A549 (cell line): ENCODE measurements at regions not wholly inside any gene's neighbourhood (a gene's known extent, or its start where the extent isn't known, plus 50 kb on each side); places are given as distances from the start of the nearest gene placed in this dataset.
A peak's percentile ranks its signal among the peaks of the same experiment; 100 is the strongest.

Source experiments
- ATAC-seq, 2 experiments: fragments of 200-7000 bp in 1 of 2; fragments of >200 bp in 1 of 2; cut with Nextera tagmentation in 1 of 2; cut with Tn5 transposase in 1 of 2; 3 replicates each; pipeline versions ENCODE4 v1.8.0 to v1.9.1; 2018 to 2020; ENCODE audit warnings: mild to moderate bottlenecking in 1 of 2, moderate library complexity in 1 of 2
- CTCF ChIA-PET: fragments of 300-600 bp; sonication (Branson Sonifier 250); formaldehyde crosslinking; extraction: SDS; loops from one replicate; lab custom pipeline; 2021; ENCODE audit warnings: antibody characterized with exemption, inconsistent platforms; lab: Yijun Ruan, JAX
- POLR2A ChIA-PET: fragments of 350-600 bp; formaldehyde crosslinking; extraction: SDS; loops from one replicate; lab custom pipeline; 2021; ENCODE audit warnings: antibody characterized with exemption, inconsistent platforms; lab: Yijun Ruan, JAX
- DNase-seq, 2 experiments: peaks; one replicate each; pipeline versions ENCODE4 v3.0.0 to v3.0.0-alpha.2; 2011 to 2016; ENCODE audit warnings: low read depth in 1 of 2, low spot score in 1 of 2
- FAIRE-seq: peaks from 2 replicates; lab custom pipeline; 2011; peaks lifted over from hg19 to GRCh38; lab: Jason Lieb, UNC
- H3K27ac ChIP-seq, 2 experiments: fragments of >200 bp; sonication (Bioruptor Twin); formaldehyde crosslinking; 3 replicates each; pipeline ENCODE4 v1.5.1; 2016 to 2017
- H3K4me1 ChIP-seq: fragments of >200 bp; sonication (Bioruptor Twin); formaldehyde crosslinking; 3 replicates; pipeline ENCODE4 v1.6.1; 2016
- H3K4me2 ChIP-seq: fragments of >200 bp; sonication (Bioruptor Twin); formaldehyde crosslinking; 3 replicates; pipeline ENCODE4 v1.6.1; 2016
- H3K4me3 ChIP-seq: fragments of >200 bp; sonication (Bioruptor Twin); formaldehyde crosslinking; 3 replicates; pipeline ENCODE4 v1.5.1; 2016
- H3K9me3 ChIP-seq: fragments of >200 bp; sonication (Bioruptor Twin); formaldehyde crosslinking; 3 replicates; pipeline ENCODE4 v1.6.1; 2016
- CBX2 ChIP-seq: fragments of 200-600 bp; sonication (generic); IDR thresholded peaks from 2 replicates; pipeline ENCODE4 v1.6.1; 2016; ENCODE audit warnings: low read depth, mild to moderate bottlenecking, borderline replicate concordance
- CHD4 ChIP-seq: fragments of 200-600 bp; sonication (generic); IDR thresholded peaks from 2 replicates; pipeline ENCODE4 v1.6.1; 2016; ENCODE audit warnings: antibody characterized with exemption, mild to moderate bottlenecking, borderline replicate concordance
- EHMT2 ChIP-seq: fragments of 200-600 bp; sonication (generic); IDR thresholded peaks from 2 replicates; pipeline ENCODE4 v1.6.1; 2016; ENCODE audit warnings: antibody characterized with exemption, low read depth, mild to moderate bottlenecking, moderate library complexity
- EP300 ChIP-seq, 2 experiments: fragments of >200 bp; sonication (Bioruptor Twin); formaldehyde crosslinking; IDR thresholded peaks; 2 replicates in 1 of 2; 3 replicates in 1 of 2; pipeline ENCODE4 v1.6.1; 2016 to 2017
- FOSB ChIP-seq: fragments of 250-450 bp; sonication (Bioruptor Pico); IDR thresholded peaks from 2 replicates; pipeline ENCODE4 v1.5.0; 2020; ENCODE audit warnings: mild to moderate bottlenecking, moderate library complexity
- HEYL ChIP-seq: fragments of 250-450 bp; sonication (Bioruptor Pico); IDR thresholded peaks from 2 replicates; pipeline ENCODE4 v1.8.0; 2021; ENCODE audit warnings: mild to moderate bottlenecking, moderate library complexity
- HOXB5 ChIP-seq: fragments of 250-450 bp; sonication (Bioruptor Pico); IDR thresholded peaks from 2 replicates; pipeline ENCODE4 v1.5.0; 2020; ENCODE audit warnings: mild to moderate bottlenecking, moderate library complexity
- JUNB ChIP-seq: fragments of >200 bp; sonication (Bioruptor Twin); formaldehyde crosslinking; IDR thresholded peaks from 2 replicates; pipeline ENCODE4 v1.6.1; 2016
- KDM1A ChIP-seq: fragments of 200-600 bp; sonication (generic); IDR thresholded peaks from 2 replicates; pipeline ENCODE4 v1.6.1; 2016; ENCODE audit warnings: low read depth, mild to moderate bottlenecking
- NFE2L2 ChIP-seq: fragments of 150-350 bp; conservative IDR thresholded peaks from 2 replicates; pipeline ENCODE4 v1.6.1; 2014; ENCODE audit warnings: low read length
- PHF8 ChIP-seq: fragments of 200-600 bp; sonication (generic); IDR thresholded peaks from 2 replicates; pipeline ENCODE4 v1.6.1; 2016; ENCODE audit warnings: low read depth, mild to moderate bottlenecking, antibody characterized with exemption, moderate library complexity, borderline replicate concordance
- POLR2A ChIP-seq: IDR thresholded peaks from 2 replicates; pipeline ENCODE4 v1.6.1; 2012; ENCODE audit warnings: mild to moderate bottlenecking, low read length
- RARB ChIP-seq: fragments of 250-450 bp; sonication (Bioruptor Pico); IDR thresholded peaks from 2 replicates; pipeline ENCODE4 v1.8.0; 2021; ENCODE audit warnings: mild to moderate bottlenecking, moderate library complexity
- RCOR1 ChIP-seq: fragments of 150-350 bp; IDR thresholded peaks from 2 replicates; pipeline ENCODE4 v1.6.1; 2014; ENCODE audit warnings: antibody characterized with exemption, low read length, low read depth
- SMC3 ChIP-seq: fragments of >200 bp; sonication (Bioruptor Twin); formaldehyde crosslinking; IDR thresholded peaks from 3 replicates; pipeline ENCODE4 v1.6.1; 2018; ENCODE audit warnings: inconsistent platforms
- SREBF2 ChIP-seq: fragments of 450-650 bp; IDR thresholded peaks from 2 replicates; pipeline ENCODE4 v1.6.1; 2014; ENCODE audit warnings: mild to moderate bottlenecking, moderate library complexity
- TFCP2L1 ChIP-seq: fragments of 250-450 bp; sonication (Bioruptor Pico); IDR thresholded peaks from 2 replicates; pipeline ENCODE4 v1.5.0; 2021; ENCODE audit warnings: mild to moderate bottlenecking
- ZFP36 ChIP-seq: fragments of 450-650 bp; IDR thresholded peaks from 2 replicates; pipeline ENCODE4 v1.6.1; 2014; ENCODE audit warnings: borderline replicate concordance; ENCODE audit not compliant: partially characterized antibody
- ZNF302 ChIP-seq: fragments of 250-450 bp; sonication (Bioruptor Pico); IDR thresholded peaks from 2 replicates; pipeline ENCODE4 v1.9.0; 2021; ENCODE audit warnings: inconsistent platforms, mild to moderate bottlenecking, moderate library complexity
- ZSCAN20 ChIP-seq: fragments of 250-450 bp; sonication (Bioruptor Pico); IDR thresholded peaks from 2 replicates; pipeline ENCODE4 v1.8.0; 2022; ENCODE audit warnings: mild to moderate bottlenecking, moderate library complexity
- WGBS: methylation state at CpG from one replicate; pipeline ENCODE4 v1.1.6; 2017; ENCODE audit errors: missing lambda C conversion rate; 5-methylcytosine and 5-hydroxymethylcytosine counted together
- TF ChIP-seq, protein P1 (sequence below): fragments of 450-650 bp; IDR thresholded peaks from 2 replicates; pipeline ENCODE4 v1.6.1; 2014; ENCODE audit warnings: antibody characterized with exemption
- TF ChIP-seq, protein P2 (sequence below): IDR thresholded peaks from 2 replicates; pipeline ENCODE4 v1.6.1; 2012
- TF ChIP-seq, protein P3 (sequence below): fragments of 150-350 bp; IDR thresholded peaks from 2 replicates; pipeline ENCODE4 v1.6.1; 2014; ENCODE audit warnings: low read depth, mild to moderate bottlenecking, low read length

DNA sequence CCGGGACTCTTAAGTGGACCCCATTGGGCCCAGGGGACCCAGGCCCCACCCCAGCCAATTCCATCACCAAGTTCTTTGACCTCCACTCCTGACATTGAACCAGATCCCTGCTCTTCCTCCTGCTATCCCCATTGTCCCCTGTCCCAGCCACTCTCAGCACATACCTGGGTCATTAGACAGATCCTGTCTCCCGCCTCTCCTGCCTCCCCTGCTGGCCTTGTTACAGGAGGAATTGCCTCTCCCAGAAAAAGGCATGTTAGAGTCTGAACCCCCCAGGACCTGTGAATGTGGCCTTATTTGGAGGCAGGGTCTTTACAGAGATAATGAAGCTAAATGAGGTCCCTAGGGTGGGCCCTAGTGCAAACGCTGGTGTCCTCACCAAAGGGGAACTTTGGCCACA, 301.9 kb downstream of the NPHP4 start:
- Histone ChIP-seq H3K4me1 (no peaks in the 10 kb centered on the region), H3K27ac (no peak overlapping the region), H3K4me2 (no peak overlapping the region), H3K9me3 (no peaks in the 10 kb centered on the region), H3K4me3 (no peak overlapping the region)
- TF ChIP-seq SMC3 (no peak), HEYL (no peak), ZNF302 (CRISPR knock-in tag) (no peak), SREBF2 (no peak), JUNB (no peak), EP300 (IDR thresholded peaks at IDR 0.05) (no peak), RCOR1 (no peak), RARB (CRISPR knock-in tag) (no peak), CHD4 (no peak), CBX2 (no peak), EHMT2 (no peak), KDM1A (no peak), HOXB5 (no peak), FOSB (CRISPR knock-in tag) (no peak), POLR2A (no peak)
- TF ChIP-seq, protein P1, sequence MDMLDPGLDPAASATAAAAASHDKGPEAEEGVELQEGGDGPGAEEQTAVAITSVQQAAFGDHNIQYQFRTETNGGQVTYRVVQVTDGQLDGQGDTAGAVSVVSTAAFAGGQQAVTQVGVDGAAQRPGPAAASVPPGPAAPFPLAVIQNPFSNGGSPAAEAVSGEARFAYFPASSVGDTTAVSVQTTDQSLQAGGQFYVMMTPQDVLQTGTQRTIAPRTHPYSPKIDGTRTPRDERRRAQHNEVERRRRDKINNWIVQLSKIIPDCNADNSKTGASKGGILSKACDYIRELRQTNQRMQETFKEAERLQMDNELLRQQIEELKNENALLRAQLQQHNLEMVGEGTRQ: no peak
- ATAC-seq: no peak
- POLR2A ChIA-PET: no interaction called here
- no peak for DNase-seq
- FAIRE-seq: no peak
- 0% methylated on average over 2 of the region's 3 CpGs for WGBS
- CTCF ChIA-PET: no interaction called here

DNA sequence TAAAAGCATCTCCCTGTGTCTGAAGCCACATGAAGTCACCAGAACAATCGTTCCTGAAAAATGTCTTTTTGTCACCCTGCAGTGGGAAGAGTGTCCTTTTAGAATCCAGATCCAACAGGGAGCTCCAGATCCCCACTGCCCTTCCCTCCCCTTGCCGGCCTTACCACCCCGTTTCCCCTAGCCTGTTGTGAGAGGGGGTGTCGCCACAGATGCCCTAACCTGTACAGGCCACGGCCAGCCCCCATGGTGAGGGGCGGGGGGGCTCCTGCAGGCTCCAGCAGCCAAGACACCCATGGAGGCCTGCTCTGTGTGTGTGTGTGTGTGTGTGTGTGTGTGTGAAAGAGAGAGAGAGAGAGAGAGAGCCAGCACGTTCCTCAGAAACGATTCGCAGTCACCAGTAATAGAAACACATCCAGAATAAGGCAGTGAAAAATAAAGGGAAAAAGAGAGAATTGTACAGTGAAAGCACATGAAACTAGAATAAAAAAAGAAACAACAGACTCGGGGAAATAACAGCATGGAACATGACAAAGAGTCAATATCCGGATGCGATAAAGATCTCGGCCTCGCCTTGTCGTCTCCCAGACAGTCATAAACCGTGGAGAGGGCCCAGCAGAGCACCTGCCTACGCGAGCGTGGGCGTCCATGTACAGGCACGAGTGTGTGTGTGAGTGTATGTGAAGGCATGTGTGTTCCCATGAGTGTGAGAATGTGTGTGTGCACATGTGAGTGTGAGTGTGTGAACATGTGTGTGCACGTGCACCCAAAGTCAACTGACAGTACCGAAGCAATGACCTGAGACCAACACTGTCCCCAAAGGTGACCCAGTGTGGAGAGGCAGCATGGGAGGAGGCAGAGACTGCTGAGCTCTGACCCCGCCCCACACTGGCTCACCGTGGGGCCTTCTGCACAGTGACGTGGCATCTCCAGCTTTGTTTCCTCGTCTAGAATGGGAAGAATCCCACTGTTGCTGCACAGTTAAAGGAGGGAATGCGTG, 303.8 kb downstream of the NPHP4 start:
- ATAC-seq (peak in 1 of 2 experiments; percentile 13; a peak in 1 of 6 replicates), FAIRE-seq (no peak), DNase-seq (no peak)
- Histone ChIP-seq H3K4me3 (no peak overlapping the region), H3K4me1 (no peaks in the 10 kb centered on the region), H3K9me3 (no peaks in the 10 kb centered on the region), H3K27ac (no peak overlapping the region), H3K4me2 (no peak overlapping the region)
- CTCF ChIA-PET: no interaction called here
- no peak for TF ChIP-seq ZFP36
- TF ChIP-seq TFCP2L1: no peak
- TF ChIP-seq PHF8: no peak
- no peak for TF ChIP-seq ZSCAN20 (CRISPR knock-in tag)
- TF ChIP-seq, protein P2, sequence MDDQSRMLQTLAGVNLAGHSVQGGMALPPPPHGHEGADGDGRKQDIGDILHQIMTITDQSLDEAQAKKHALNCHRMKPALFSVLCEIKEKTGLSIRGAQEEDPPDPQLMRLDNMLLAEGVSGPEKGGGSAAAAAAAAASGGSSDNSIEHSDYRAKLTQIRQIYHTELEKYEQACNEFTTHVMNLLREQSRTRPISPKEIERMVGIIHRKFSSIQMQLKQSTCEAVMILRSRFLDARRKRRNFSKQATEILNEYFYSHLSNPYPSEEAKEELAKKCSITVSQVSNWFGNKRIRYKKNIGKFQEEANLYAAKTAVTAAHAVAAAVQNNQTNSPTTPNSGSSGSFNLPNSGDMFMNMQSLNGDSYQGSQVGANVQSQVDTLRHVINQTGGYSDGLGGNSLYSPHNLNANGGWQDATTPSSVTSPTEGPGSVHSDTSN: no peak
- no peak for TF ChIP-seq NFE2L2
- TF ChIP-seq EHMT2: no peak
- TF ChIP-seq, protein P3, sequence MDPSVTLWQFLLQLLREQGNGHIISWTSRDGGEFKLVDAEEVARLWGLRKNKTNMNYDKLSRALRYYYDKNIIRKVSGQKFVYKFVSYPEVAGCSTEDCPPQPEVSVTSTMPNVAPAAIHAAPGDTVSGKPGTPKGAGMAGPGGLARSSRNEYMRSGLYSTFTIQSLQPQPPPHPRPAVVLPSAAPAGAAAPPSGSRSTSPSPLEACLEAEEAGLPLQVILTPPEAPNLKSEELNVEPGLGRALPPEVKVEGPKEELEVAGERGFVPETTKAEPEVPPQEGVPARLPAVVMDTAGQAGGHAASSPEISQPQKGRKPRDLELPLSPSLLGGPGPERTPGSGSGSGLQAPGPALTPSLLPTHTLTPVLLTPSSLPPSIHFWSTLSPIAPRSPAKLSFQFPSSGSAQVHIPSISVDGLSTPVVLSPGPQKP: no peak
- TF ChIP-seq SMC3: no peak
- no peak for TF ChIP-seq RCOR1
- POLR2A ChIA-PET: no interaction called here
- 34% methylated on average over 25 of the region's 28 CpGs for WGBS
